GM20000 (cell line): ENCODE measurements at regions not wholly inside any gene's neighbourhood (a gene's known extent, or its start where the extent isn't known, plus 50 kb on each side); places are given as distances from the start of the nearest gene placed in this dataset.

Experiments
- DNase-seq: peaks from one replicate; pipeline ENCODE4 v3.0.0; 2012; ENCODE audit warnings: low spot score
- CTCF ChIP-seq: IDR thresholded peaks from 2 replicates; pipeline ENCODE4 v1.5.1; 2012; ENCODE audit warnings: mild to moderate bottlenecking, control low read depth; ENCODE audit errors: extremely low read depth, missing control alignments

- no peak for TF ChIP-seq CTCF
- DNase-seq, result no peak
Measured at GRCh38 chr4:32986236-32986635, 2266.1 kb downstream of the PCDH7 start.

- DNase-seq, result no peak
- TF ChIP-seq CTCF, result no peak
Measured at GRCh38 chr4:32987111-32987510, 2266.9 kb downstream of the PCDH7 start.

GRCh38 chr4:32988165-32988811, 2268.1 kb downstream of the PCDH7 start:
- DNase-seq, result no peak
- TF ChIP-seq CTCF, result no peak

- TF ChIP-seq CTCF, result no peak
- DNase-seq, result no peak
Measured at GRCh38 chr4:32991663-32992062, 2271.5 kb downstream of the PCDH7 start.

- no peak for DNase-seq
- no peak for TF ChIP-seq CTCF
Measured at GRCh38 chr4:32994981-32995881, 2275.1 kb downstream of the PCDH7 start.

- no peak for TF ChIP-seq CTCF
- no peak for DNase-seq
Measured at GRCh38 chr4:33013282-33013681, 2293.1 kb downstream of the PCDH7 start.

GRCh38 chr4:33025236-33025635, 2305.1 kb downstream of the PCDH7 start:
- TF ChIP-seq CTCF, result no peak

More at GRCh38 chr4:33025236-33025635, 2305.1 kb downstream of the PCDH7 start:
- DNase-seq, result no peak
